COLO829 (cell line): ENCODE measurements at regions not wholly inside any gene's neighbourhood (a gene's known extent, or its start where the extent isn't known, plus 50 kb on each side); places are given as distances from the start of the nearest gene placed in this dataset.

Experiments used
- DNase-seq: peaks from one replicate; pipeline ENCODE4 v3.0.0; 2012; ENCODE audit warnings: low spot score

- DNase-seq: no peak
These were observed 63.7 kb upstream of the CHL1 start for GRCh38 chr3:132904-133303.

- no peak for DNase-seq
These were observed 55.7 kb upstream of the CHL1 start for GRCh38 chr3:140748-141330.
